Stimulated activated CD4-positive, alpha-beta T cell treated with anti-CD3 and anti-CD28 coated beads, Interleukin-15, amount 100 ng/mL, for 24 hours (primary cell): ENCODE measurements at regions not wholly inside any gene's neighbourhood (a gene's known extent, or its start where the extent isn't known, plus 50 kb on each side); places are given as distances from the start of the nearest gene placed in this dataset.
A peak's percentile ranks its signal among the peaks of the same experiment; 100 is the strongest.
"Not testable (repeated sequence)": the region's sequence is repeated elsewhere in the genome, so short reads cannot be mapped to it uniquely, and the experiment has no call there.

Source experiments
- DNase-seq: peaks from one replicate; pipeline ENCODE4 v3.0.0-alpha.2; 2020

DNA sequence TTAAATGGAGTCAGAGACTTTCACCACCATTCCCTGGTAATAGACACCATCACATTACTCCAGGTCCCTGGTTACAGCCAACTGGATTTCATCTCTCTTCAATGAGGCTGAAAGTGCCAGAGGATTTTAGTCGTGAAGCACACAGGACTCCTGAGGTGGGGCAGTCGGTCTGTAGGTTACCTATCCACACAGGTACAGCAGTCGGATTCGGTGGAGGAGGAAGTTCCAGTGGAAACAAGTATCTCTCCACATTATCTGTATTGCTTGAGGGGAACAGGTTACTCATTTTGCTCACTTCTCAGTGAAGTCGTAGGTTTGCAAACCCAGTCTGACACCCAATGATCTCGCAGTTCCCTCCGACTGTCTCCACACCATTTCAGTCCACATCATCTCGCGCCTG lies 82.3 kb upstream of the TMEM45B start:
- DNase-seq = no peak

DNA sequence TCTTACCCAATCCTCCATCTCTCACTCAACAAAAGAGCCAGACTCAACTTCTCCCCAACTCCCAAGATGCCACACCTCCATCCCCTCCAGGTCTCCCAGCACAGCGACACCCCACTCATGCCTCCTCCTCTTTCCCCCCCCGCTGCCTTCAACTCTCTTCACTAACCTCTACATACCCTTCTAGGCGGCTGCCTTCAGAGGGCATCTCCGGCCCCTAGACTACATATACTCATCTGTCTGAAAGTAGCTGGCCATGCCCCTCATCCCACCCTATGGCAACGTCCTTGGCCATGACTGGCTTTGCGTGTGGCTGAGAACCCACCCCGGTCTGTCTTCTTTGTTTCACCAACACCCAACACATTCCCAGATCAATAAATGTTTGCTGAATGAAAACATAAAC lies 81.7 kb upstream of the TMEM45B start:
- DNase-seq = no peak

DNA sequence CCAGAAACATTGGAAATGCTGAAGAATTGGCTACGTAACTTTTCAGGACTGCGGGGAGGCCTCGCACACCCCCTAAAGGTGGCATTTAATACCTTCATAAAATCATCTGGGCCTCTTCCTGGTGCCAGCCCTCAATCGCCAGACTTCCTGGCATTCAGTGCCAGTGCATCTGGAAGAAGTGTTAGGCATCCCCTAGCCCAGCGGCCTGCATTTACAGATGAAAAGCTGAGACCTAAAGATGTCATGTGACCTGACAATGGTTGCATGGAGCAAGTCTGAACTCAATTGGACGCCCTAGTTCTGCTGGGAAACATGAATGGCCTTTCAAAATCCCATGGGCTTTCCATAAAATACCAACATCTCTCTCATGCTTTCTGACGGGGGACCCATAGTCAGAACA lies 81.0 kb upstream of the TMEM45B start:
- DNase-seq = no peak

DNA sequence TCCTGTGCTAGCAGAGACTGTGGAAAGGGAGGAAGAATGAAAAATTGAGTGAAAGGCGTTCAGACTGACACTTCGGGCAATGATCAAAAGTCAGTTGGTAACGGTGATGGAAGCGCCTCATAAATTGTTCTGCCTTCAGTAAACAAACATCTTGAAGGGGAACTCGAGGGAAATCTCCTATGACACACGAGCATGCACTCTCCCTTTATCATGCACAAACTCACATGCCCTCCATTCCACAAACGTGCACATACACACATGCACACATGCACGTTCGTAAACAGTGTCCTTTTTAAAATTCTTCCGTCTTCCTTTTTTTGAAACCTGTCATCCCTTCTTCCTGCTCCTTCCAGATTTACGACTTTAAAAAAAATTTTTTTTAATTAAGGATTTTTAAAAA lies 77.8 kb upstream of the TMEM45B start:
- DNase-seq = no peak

DNA sequence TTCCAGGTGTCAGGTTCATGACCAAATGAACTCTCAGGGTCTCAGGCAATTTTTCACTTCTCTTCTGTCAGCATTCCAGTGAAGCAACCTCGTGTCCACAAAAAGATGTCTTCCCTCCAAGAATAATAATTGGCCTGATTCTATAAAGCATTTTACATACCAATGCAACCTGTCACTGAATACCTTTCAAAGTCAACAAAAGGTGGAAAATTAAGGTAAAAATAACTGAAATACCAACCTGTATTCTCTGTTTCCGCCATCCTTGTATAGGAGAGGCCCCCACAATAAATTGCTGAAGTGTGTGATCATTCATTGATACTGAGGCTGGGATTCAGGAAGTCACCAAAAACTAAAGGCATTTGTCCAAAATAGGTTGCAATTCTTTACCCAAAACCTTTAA lies 77.4 kb upstream of the TMEM45B start:
- no peak for DNase-seq

DNA sequence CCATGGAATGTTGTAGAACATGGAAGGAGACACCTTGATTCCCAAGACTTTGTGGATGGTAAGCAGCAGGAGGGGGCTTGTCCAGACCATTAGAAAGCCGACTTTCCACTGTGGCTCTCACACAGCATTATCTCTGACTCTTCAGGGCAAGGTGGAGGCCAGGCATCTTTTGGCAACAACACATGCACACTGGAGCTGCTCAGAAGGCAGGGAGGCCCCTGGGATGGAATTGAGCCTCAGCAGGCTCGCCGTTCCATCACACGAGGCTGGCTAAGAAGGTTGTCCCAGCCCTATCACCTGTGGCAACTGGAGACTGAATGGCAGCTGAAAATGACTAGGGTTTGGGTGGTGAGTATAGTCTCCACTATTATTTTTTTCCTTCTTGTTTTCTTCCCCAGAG lies 76.3 kb upstream of the TMEM45B start:
- DNase-seq = no peak

DNA sequence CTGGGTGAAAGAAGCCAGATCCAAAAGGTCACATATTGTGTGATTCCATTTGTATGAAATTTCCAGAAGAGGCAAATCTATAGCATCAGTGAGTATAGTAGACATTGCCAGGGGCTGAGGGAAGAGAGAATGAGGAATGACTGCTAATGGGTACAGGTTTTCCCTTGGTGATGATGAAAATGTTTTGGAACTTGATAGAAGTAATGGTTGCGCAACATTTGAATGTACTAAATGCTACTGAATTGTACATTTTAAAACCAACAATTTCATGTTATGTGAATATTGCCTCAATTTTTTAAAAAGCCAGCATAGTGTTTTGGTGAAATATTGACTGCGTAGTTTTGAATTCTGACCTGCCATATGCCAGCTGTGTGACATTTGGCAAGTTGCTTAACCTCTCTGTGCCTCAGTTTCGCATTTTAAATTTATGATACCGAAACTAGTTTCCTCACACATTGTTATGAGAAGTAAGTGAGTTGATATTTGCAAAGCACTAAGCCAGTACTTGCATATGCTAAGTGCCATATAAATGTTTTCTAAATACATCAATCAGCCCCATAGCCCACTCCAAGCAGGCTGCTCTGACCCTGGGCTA lies 75.4 kb upstream of the TMEM45B start:
- DNase-seq = no peak

DNA sequence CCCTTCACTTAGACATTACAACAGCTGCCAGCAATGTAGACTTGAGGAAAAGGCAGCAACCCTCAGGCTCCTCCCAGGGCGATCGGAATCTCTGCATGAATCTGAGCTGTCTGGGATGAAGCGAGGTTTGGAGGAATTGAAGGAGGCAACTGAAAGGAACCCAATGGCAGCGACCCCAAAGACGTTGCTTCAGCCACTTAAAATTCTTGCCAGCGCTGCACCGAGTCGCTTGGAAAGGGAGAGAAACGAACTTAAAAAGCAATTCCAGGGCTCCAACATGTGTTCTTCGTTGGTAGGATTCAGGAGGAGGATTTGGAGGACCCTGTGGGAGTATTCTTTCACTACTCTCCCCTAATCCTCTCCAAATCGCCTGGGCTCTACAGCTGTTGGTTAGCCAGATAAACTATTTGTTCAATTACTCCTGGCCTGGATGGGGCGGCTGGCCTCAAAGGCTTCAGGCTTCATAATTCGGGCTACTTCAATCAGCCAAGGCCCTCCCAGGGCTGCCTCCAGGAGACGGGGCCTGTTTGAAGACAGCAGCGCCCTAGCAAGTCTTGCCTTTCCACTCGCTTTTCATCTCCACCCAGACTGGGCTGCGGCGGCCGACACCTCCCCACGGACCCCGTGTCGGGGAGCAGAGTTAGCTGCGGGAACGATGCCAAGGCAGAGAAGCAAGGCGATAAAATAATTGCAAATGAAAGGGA lies 72.4 kb upstream of the TMEM45B start:
- no peak for DNase-seq

DNA sequence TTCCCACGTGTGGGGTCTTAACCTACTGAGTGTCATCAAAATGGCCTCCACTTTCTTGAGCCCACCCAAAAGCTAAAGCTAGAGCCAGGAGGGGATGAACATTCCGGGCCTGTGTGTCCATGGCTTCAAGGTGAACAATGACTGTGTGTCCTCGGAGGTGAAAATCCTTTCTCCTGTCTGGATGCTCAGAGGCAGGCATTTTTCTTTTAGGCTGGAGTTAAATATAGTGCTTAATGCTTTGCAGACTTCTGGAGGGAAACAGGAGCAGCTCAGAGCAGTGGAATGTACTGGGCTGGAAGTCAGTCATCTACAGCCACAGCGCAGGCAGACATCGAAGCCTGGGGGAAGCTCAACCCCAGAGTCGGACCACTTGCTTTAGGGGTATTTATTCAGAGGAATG lies 68.6 kb upstream of the TMEM45B start:
- no peak for DNase-seq

DNA sequence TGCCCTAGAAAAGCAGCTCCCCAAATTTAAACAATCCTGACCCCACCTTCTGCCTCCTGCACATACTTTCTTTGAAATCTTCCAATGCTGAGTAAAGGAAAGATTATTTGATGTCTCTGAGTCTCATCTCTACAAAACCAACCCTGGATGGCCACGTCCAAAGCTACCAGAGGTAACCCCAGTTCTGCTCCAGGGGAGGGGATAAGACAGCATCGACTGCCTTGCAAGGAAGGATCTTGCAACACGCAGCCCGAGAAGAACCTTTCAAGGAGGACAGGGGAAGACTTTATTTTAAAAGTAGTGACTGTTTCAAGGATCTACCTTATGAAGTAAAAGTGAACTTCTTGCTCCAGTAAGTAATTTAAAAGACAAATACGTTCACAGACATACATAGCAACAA lies 66.5 kb upstream of the TMEM45B start:
- DNase-seq = no peak

DNA sequence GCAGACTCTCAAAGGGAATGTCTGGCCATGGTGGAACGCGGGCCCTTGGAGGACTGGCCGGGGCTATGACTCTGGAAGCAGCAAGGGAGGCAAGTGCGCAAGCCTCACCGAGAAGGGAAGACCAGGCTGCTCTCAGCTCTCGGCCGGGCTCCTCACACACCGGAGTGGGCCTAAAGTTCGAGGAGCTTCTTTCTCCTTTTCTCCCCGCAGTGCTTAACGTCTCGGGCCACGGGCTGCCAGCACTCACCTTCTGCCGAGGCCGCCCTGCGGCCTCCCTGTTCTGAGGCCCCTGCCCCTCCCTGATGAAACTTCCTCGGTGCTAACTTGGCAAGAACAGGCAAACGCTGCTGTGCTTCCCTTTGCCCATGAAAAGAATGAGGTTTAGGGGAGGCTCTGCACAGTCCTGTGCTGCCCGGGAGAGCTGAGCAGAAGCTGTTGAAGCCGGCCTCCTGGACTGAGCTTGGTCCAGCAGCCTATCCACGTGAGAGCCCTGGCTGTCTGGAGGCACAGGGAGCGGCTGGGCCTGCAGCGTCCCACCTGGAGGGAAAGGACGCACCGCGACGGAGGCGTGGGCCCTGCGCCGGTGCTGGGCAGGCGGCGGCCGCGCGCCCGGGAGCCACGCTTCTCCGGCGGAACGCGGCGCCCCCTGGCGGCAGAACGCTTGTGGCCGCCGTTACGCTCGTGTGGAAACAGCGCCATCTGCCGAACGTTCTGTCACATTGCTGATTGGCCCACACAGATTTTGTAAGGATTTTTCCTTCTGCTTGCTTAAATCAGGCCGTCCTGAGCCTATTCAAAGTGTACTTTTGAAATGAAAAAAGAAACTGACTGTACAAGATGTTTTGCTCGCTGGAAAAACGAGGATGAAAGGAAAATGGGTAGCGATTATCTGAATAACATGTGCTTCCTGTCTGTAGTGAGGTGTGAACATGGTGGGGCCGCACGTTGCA lies 65.0 kb upstream of the TMEM45B start:
- peak; percentile 82 for DNase-seq

DNA sequence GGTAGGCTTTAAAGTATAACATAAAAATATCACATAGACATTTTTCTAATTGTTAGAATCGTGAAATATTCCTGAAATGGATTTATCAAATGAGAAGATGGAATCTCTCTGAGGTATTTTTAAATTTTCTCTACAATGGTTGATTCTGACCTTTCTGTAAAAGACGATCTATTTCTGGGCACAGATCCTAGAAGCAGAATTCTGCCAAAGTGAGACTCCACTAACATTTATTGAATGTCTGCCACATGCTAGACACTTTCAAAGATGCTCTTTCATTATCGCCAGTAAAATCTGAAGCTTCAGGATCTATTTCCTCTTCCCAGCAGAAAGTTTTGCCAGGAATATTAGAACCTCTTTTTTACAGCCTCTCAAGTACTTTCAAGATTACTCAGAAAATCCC lies 64.1 kb upstream of the TMEM45B start:
- DNase-seq = no peak

DNA sequence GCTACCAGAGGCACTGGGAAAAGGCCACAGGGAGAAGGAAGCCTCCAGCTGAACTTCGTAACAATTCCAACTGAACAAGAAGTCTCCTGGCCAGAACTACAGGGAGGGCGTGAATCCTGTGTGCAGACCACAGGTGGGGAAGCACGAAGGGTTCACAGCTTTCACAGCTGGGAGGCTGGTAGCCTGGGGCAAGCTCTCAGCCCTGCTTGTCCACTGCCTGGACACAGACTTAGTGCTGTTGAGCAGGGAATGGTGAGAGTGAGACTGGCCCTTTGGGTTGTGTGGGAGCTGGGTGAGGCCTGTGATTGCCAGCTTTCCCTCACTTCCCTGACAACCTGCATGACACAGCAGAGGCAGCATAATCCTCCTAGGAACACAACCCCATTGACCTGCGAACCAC lies 52.1 kb upstream of the TMEM45B start:
- not testable (repeated sequence) for DNase-seq

DNA sequence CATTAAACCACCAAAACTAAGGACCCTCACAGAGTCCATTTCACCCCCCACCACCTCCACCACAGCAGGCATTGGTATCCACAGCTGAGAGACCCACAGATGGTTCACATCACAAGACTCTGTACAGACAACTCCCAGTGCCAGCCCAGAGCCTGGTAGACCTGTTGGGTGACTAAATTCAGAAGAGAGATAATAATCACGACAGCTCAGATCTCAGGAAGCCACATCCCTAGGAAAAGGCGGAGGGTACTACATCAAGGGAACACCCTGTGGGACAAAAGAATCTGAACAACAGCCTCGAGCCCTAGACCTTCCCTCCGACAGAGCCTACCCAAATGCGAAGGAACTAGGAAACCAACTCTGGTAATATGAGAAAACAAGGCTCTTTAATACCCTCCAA lies 51.4 kb upstream of the TMEM45B start:
- not testable (repeated sequence) for DNase-seq
